Spleen (tissue), 11 donors: ENCODE measurements at regions not wholly inside any gene's neighbourhood (a gene's known extent, or its start where the extent isn't known, plus 50 kb on each side); places are given as distances from the start of the nearest gene placed in this dataset.

Source experiments
- DNase-seq: peaks from one replicate; pipeline ENCODE4 v3.0.0-alpha.2; 2020
- H3K27ac ChIP-seq, 8 donors: fragments of 200-600 bp; sonication (generic) in 7 of 8; 1 replicate in 4 of 8; 2 replicates in 4 of 8; pipeline versions ENCODE4 v1.5.0 to v1.8.0; 2016 to 2021; ENCODE audit warnings: inconsistent platforms in 4 of 8, mild to moderate bottlenecking in 4 of 8, moderate library complexity in 1 of 8
- H3K27me3 ChIP-seq, 7 donors: fragments of 200-600 bp; sonication (generic) in 6 of 7; replicated peaks in 1 of 7; 1 replicate in 4 of 7; 2 replicates in 3 of 7; pipeline versions ENCODE4 v1.5.0 to v1.8.0; 2016 to 2021; ENCODE audit warnings: inconsistent platforms in 3 of 7, mild to moderate bottlenecking in 1 of 7
- H3K36me3 ChIP-seq, 6 donors: fragments of 200-600 bp; sonication (generic) in 5 of 6; 1 replicate in 4 of 6; 2 replicates in 2 of 6; pipeline versions ENCODE4 v1.5.0 to v1.8.0; 2016 to 2021; ENCODE audit warnings: inconsistent platforms in 2 of 6
- H3K4me1 ChIP-seq, 6 donors: fragments of 200-600 bp; sonication (generic) in 5 of 6; 1 replicate in 3 of 6; 2 replicates in 3 of 6; pipeline versions ENCODE4 v1.5.0 to v1.8.0; 2016 to 2021; ENCODE audit warnings: inconsistent platforms in 3 of 6
- H3K4me3 ChIP-seq, 8 donors: fragments of 200-600 bp; sonication (generic) in 7 of 8; 1 replicate in 4 of 8; 2 replicates in 4 of 8; pipeline versions ENCODE4 v1.5.0 to v1.8.0; 2016 to 2021; ENCODE audit warnings: inconsistent platforms in 4 of 8, mild to moderate bottlenecking in 4 of 8, moderate library complexity in 2 of 8
- H3K9me3 ChIP-seq, 8 donors: fragments of 200-600 bp; sonication (generic) in 7 of 8; 1 replicate in 4 of 8; 2 replicates in 4 of 8; pipeline versions ENCODE4 v1.5.0 to v1.8.0; 2016 to 2021; ENCODE audit warnings: inconsistent platforms in 4 of 8
- CTCF ChIP-seq, 11 experiments: fragments of 200-600 bp in 7 of 11; fragments of 450-650 bp in 4 of 11; sonication (generic) in 4 of 11; IDR thresholded peaks in 8 of 11; conservative IDR thresholded peaks in 3 of 11; 1 replicate in 7 of 11; 2 replicates in 4 of 11; pipeline versions ENCODE4 v1.4.0 to v1.8.0; 2016 to 2021; ENCODE audit warnings: antibody characterized with exemption in 11 of 11, inconsistent platforms in 4 of 11, mild to moderate bottlenecking in 1 of 11
- POLR2A ChIP-seq, 3 donors: fragments of 450-650 bp; IDR thresholded peaks; one replicate each; pipeline ENCODE4 v1.5.1; 2017; ENCODE audit warnings: antibody characterized with exemption in 3 of 3, mild to moderate bottlenecking in 1 of 3
- POLR2AphosphoS5 ChIP-seq, 3 donors: sonication (generic); formaldehyde crosslinking; IDR thresholded peaks; one replicate each; pipeline ENCODE4 v1.5.1; 2017; ENCODE audit warnings: antibody characterized with exemption in 3 of 3
- WGBS, 5 donors: extraction: QIAGEN DNeasy Blood & Tissue Kit in 3 of 5; methylation state at CpG; one replicate each; pipeline versions ENCODE4 v1.1.5 to v1.1.7; 2013 to 2018; 5-methylcytosine and 5-hydroxymethylcytosine counted together
- intact Hi-C: fragments of 100-400 bp; cut with DNase I; formaldehyde crosslinking; loops from one replicate; pipeline ENCODE4 v1.15.0; 2023; ENCODE audit warnings: low total_unique reads
- small RNA-seq, 4 donors: library from RNA; depleted of rRNA; stranded (forward); fragments of <200 nt; gene quantifications; one replicate each; pipeline ENCODE3, GENCODE V24; 2016
- donor health status: healthy with polysubstance abuse.
- donor health status: DM: no; HTN: no; CAD: no; lungs with moderate emphysema.
- donor health status: DM: no; HTN: no; CAD: no.
- donor health status: Bipolar disorder and iron deficiency.
- donor health status: healthy.
- donor health status: DM: no; HTN: no; CAD: no.
- donor health status: DM: yes; HTN: yes; CAD: no.

GRCh38 chr2:231655488-231655887, 52.8 kb upstream of the PTMA start:
- Histone ChIP-seq H3K27me3 (no peaks in the 10 kb centered on the region), H3K36me3 (no peaks in the 10 kb centered on the region), H3K4me1 (no peaks in the 10 kb centered on the region), H3K4me3 (no peak overlapping the region), H3K27ac (no peak overlapping the region), H3K9me3 (no peaks in the 10 kb centered on the region)
- TF ChIP-seq CTCF (IDR thresholded peaks at IDR 0.05 in 8 of 11, conservative IDR thresholded peaks at IDR 0.05 in 3 of 11) (no peak), POLR2A (IDR thresholded peaks at IDR 0.05) (no peak), POLR2AphosphoS5 (IDR thresholded peaks at IDR 0.05) (no peak)
- WGBS, 5 donors: 60 to 81% (median 74%) methylated on average over 7 to 8 of the region's 8 CpGs
- DNase-seq: no peak
- intact Hi-C loops: no loop called here

- WGBS, 5 donors: 65 to 75% (median 70%) methylated on average over 6 of the region's 6 CpGs
- no peaks in the 10 kb centered on the region for H3K36me3 ChIP-seq
- TF ChIP-seq POLR2A (IDR thresholded peaks at IDR 0.05) (no peak), POLR2AphosphoS5 (IDR thresholded peaks at IDR 0.05) (no peak), CTCF (IDR thresholded peaks at IDR 0.05 in 8 of 11, conservative IDR thresholded peaks at IDR 0.05 in 3 of 11) (no peak)
- intact Hi-C loops: no loop called here
- no peak overlapping the region for H3K27ac ChIP-seq
- no peaks in the 10 kb centered on the region for H3K9me3 ChIP-seq
- no peaks in the 10 kb centered on the region for H3K27me3 ChIP-seq
- peaks cover 0 to under 1% (median 0%) of the 10 kb centered on the region in 6 donors for H3K4me1 ChIP-seq
- no peak for DNase-seq
- no peak overlapping the region for H3K4me3 ChIP-seq
These were observed 52.4 kb upstream of the PTMA start for GRCh38 chr2:231655894-231656293.

Small RNA genes lying in the stretch of these regions (small RNA-seq; reads per million reads assigned to genes)
- 0 reads per million in 4 donors for gene RN7SL499P
